ENCODE measurements at regions not wholly inside any gene's neighbourhood (a gene's known extent, or its start where the extent isn't known, plus 50 kb on each side); places are given as distances from the start of the nearest gene placed in this dataset.

GRCh38 chr18:55651236-55651635, 63.2 kb upstream of the TCF4 start:
- no peak for TF ChIP-seq NBN (IDR thresholded peaks at IDR 0.05)
- TF ChIP-seq NR2C2 (IDR thresholded peaks at IDR 0.05; ENCODE audit: borderline replicate concordance, control insufficient read depth, insufficient read length, low read depth), result no peak
- TF ChIP-seq MAX (IDR thresholded peaks at IDR 0.05; ENCODE audit: low read depth, low read length), result no peak
- TF ChIP-seq JUNB (IDR thresholded peaks at IDR 0.05), result no peak
- TF ChIP-seq GABPA (IDR thresholded peaks at IDR 0.05; ENCODE audit: low read depth), result no peak
- TF ChIP-seq, protein P1, sequence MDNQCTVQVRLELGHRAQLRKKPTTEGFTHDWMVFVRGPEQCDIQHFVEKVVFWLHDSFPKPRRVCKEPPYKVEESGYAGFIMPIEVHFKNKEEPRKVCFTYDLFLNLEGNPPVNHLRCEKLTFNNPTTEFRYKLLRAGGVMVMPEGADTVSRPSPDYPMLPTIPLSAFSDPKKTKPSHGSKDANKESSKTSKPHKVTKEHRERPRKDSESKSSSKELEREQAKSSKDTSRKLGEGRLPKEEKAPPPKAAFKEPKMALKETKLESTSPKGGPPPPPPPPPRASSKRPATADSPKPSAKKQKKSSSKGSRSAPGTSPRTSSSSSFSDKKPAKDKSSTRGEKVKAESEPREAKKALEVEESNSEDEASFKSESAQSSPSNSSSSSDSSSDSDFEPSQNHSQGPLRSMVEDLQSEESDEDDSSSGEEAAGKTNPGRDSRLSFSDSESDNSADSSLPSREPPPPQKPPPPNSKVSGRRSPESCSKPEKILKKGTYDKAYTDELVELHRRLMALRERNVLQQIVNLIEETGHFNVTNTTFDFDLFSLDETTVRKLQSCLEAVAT (IDR thresholded peaks at IDR 0.05), result no peak
- no peak for TF ChIP-seq CTCF (IDR thresholded peaks at IDR 0.05 in 2 of 3, conservative IDR thresholded peaks at IDR 0.05 in 1 of 3; ENCODE audit: control insufficient read depth in 2 of 3, extremely low read depth in 1 of 3, insufficient read depth in 1 of 3, low read depth in 3 of 3, low read length in 3 of 3)
